Activated CD4-positive, alpha-beta T cell treated with anti-CD3 and anti-CD28 coated beads, Interleukin-2, amount 10 ng/mL, durations not matched to agents 24 days and 14 days (primary cell): ENCODE measurements at regions not wholly inside any gene's neighbourhood (a gene's known extent, or its start where the extent isn't known, plus 50 kb on each side); places are given as distances from the start of the nearest gene placed in this dataset.

Experiments
- DNase-seq: peaks from one replicate; pipeline ENCODE4 v3.0.0; 2022
- H3K27ac Mint-ChIP-seq: one replicate; pipeline ENCODE4 v1.8.0; 2022; ENCODE audit warnings: mild to moderate bottlenecking, mixed read lengths
- H3K27me3 Mint-ChIP-seq: one replicate; pipeline ENCODE4 v1.8.0; 2022; ENCODE audit warnings: mixed read lengths
- H3K36me3 Mint-ChIP-seq: one replicate; pipeline ENCODE4 v1.8.0; 2022; ENCODE audit warnings: low read depth, mild to moderate bottlenecking, mixed read lengths
- H3K4me1 Mint-ChIP-seq: one replicate; pipeline ENCODE4 v1.8.0; 2021; ENCODE audit warnings: mixed read lengths
- H3K4me3 Mint-ChIP-seq: one replicate; pipeline ENCODE4 v1.8.0; 2022; ENCODE audit warnings: mild to moderate bottlenecking, moderate library complexity, mixed read lengths
- H3K9me3 Mint-ChIP-seq: one replicate; pipeline ENCODE4 v1.8.0; 2021; ENCODE audit warnings: mixed read lengths
- intact Hi-C: fragments of 100-400 bp; cut with micrococcal nuclease; formaldehyde crosslinking; loops from one replicate; pipeline ENCODE4 v1.15.1; 2023

DNA sequence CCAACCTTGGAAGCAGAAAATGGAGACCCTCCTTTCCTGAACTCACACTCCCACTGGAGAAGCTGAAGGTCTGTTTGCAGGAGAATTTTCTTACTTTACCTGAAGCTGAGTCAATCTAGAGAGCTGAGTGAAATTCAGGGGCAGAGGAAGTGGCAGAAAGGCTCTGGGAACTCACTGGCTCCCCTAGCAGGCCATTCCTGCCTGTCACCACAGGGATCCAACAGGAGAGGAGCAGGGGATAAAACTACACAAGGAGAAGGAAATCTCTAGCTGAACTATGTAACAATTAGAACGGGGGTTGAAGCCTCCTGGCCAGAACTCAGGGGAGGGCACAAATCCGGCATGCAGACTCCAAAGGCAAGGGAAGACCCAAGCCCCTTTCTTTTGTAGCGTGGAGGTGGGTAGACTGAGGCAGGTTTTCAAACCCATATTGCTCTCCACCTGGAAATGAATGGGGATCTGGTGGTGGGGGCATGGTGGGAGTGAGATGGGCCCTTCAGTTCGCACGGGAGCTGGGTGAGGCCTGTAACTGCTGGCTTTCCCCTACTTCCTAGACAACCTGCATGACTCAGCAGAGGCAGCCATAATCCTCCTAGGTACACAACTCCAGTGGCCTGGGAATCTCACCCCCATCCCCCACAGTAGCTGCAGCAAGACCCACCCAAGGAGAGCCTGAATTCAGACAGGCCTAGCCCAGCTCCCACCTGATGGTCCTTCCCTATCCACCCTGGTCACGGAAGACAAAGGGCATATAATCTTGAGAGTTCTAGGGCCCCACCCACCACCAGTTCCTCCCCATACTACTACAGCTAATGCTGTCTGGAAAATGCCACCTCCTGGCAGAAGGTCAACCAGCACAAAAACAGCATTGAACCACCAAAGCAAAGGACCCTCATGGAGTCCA is 158.1 kb downstream of the LTN1 start:
- peak overlapping the region; percentile 82 for H3K4me3 Mint-ChIP-seq
- peak overlapping the region; percentile 61 for H3K27ac Mint-ChIP-seq
- peaks cover 13% of the 10 kb centered on the region for H3K36me3 Mint-ChIP-seq

DNA sequence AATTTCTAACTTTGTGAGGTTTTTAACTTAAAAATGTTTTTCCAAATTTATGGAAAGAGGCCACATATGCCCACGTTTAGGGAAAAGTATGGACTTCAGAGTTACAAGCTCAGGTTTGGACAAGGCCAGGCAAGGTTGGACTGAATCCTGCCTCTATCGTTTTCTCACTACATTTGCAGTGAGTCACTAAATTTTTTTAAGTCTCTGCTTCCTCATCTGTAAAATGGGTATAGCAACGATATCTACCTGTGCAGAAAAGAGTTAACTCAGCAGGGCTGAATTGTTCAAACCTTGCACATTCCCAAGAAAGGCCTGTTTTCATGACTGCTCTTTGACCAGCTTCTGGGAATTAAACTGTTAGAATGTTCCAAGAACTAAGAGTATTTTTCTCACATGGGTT is 159.1 kb downstream of the LTN1 start:
- peaks cover 62% of the 10 kb centered on the region for H3K4me1 Mint-ChIP-seq
- intact Hi-C loops, result loop anchor here (10.0 kb wide), 1 partner anchor 1881 kb away; the partner anchor contains the start of gene KRTAP21-3
- DNase-seq, result peak; percentile 24
- H3K27ac Mint-ChIP-seq, result peak overlapping the region; percentile 83
- H3K27me3 Mint-ChIP-seq, result no peaks in the 10 kb centered on the region
- peaks cover 4% of the 10 kb centered on the region for H3K9me3 Mint-ChIP-seq
- H3K36me3 Mint-ChIP-seq, result peaks cover 16% of the 10 kb centered on the region
- peak overlapping the region; percentile 82 for H3K4me3 Mint-ChIP-seq

More for the DNA sequence above, 158.1 kb downstream of the LTN1 start:
- H3K4me1 Mint-ChIP-seq, result peaks cover 63% of the 10 kb centered on the region
- intact Hi-C loops, result loop anchor here (10.0 kb wide), 1 partner anchor 1880 kb away; the partner anchor contains the start of gene KRTAP21-3
- DNase-seq, result no peak
- no peaks in the 10 kb centered on the region for H3K27me3 Mint-ChIP-seq
- H3K9me3 Mint-ChIP-seq, result peaks cover 11% of the 10 kb centered on the region

DNA sequence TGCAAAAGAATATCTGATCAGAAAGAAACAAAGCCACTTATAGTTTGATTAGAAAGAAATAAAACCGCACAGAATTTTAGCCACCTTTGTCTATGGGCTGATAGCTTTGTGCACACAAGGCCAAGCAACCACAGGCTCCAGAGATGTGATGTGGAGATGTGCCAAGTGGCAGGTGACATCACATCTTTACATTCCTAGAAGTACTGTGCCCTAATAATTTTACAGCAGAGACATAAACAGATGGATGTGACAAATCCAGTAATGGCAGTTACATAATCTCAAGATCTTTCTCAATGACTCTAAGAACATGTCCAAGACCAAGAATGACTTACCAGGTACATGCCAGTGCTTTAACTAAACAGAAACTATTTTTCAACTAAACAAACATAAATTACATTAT is 159.5 kb downstream of the LTN1 start:
- peaks cover 4% of the 10 kb centered on the region for H3K9me3 Mint-ChIP-seq
- H3K27me3 Mint-ChIP-seq, result no peaks in the 10 kb centered on the region
- peaks cover 64% of the 10 kb centered on the region for H3K4me1 Mint-ChIP-seq
- peak overlapping the region; percentile 75 for H3K4me3 Mint-ChIP-seq
- intact Hi-C loops, result loop anchor here (10.0 kb wide), 1 partner anchor 1882 kb away; the partner anchor contains the start of gene KRTAP21-3
- peak; percentile 53 for DNase-seq
- H3K27ac Mint-ChIP-seq, result peak overlapping the region; percentile 83
- peaks cover 16% of the 10 kb centered on the region for H3K36me3 Mint-ChIP-seq

DNA sequence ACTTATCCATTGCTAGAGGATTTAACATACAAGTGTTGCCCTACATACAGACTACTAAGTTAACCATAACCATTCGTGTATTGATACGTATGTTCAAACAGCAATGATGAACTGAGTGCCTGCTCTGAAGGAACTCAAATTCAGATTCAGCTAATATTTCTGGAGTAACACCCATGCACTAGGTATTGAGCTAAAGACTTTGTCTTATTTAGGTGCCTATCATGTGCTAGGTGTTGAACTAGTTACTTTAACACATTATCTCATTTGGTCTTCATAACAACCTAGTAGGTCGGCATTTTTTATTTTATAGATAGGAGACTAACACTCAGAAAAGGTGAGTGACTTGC is 160.0 kb downstream of the LTN1 start:
- Mint-ChIP-seq H3K27me3 (no peaks in the 10 kb centered on the region), H3K4me3 (peak overlapping the region; percentile 75), H3K27ac (peak overlapping the region; percentile 83), H3K36me3 (peaks cover 16% of the 10 kb centered on the region), H3K9me3 (peaks cover 4% of the 10 kb centered on the region), H3K4me1 (peaks cover 63% of the 10 kb centered on the region)
- peak; percentile 53 for DNase-seq
- intact Hi-C loops, result loop anchor here (1.0 to 10.0 kb wide), 2 partner anchors 57 to 1882 kb away; partner anchors contain the start of gene KRTAP21-3

DNA sequence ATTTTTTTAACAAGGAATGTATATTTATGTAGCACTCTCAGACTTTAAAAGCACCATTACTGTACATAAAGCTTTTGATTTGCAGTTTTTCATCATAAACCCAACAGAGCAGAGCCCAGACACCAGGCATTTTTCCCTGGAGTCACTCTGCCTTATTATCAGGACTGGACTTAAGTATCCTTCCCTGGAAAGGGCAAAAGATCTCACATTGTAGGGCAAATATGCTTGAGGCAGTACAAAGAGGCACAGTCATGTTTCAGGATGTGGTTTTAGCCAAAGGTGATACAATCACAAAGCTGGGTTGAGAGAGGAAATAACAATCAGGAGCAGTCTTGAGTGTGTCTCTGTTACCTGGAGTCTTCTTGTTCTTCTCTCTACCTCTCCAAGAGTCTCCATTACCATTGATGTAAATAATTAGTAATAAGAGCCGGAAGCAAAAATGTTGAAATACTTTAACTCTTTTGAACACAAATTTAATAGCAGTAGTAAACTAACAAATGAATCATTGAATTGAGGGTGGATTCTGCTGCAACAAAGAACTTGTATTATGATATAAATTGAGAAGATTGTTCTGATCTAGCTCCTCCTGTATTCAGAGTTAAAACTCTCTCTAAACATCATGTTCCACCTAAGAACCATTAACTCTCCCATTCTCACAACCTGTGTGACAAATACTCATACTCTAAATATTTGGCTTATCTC is 160.5 kb downstream of the LTN1 start:
- H3K9me3 Mint-ChIP-seq, result peaks cover 4% of the 10 kb centered on the region
- H3K4me1 Mint-ChIP-seq, result peaks cover 58% of the 10 kb centered on the region
- peak overlapping the region; percentile 83 for H3K27ac Mint-ChIP-seq
- H3K27me3 Mint-ChIP-seq, result no peaks in the 10 kb centered on the region
- peaks cover 16% of the 10 kb centered on the region for H3K36me3 Mint-ChIP-seq
- H3K4me3 Mint-ChIP-seq, result peak overlapping the region; percentile 75
- peak; percentile 84 for DNase-seq
- intact Hi-C loops, result loop anchor here (1.0 to 10.0 kb wide), 2 partner anchors 57 to 1883 kb away; partner anchors contain the start of gene KRTAP21-3

DNA sequence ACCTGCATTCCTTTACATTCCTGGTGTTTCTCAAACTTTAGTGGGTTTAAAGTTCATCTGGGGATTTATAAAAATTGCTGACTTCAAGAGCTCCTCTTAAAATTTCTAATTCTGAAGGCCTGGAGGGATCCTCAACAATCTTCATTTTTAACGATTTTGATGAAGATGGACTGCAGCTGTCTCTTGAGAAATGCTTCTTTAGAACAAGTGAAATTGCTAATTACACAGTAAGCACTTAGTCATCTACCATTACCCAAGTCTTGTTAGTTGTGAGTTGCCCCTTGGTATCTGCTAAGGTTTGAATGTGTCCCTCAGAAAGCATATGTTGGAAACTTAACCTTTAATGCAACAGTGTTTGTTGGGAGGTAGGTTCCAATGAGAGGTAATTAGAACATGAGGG is 163.7 kb downstream of the LTN1 start:
- intact Hi-C loops, result no loop called here
- peaks cover 31% of the 10 kb centered on the region for H3K4me1 Mint-ChIP-seq
- H3K36me3 Mint-ChIP-seq, result peaks cover 20% of the 10 kb centered on the region
- H3K27ac Mint-ChIP-seq, result no peak overlapping the region
- no peaks in the 10 kb centered on the region for H3K27me3 Mint-ChIP-seq
- no peak overlapping the region for H3K4me3 Mint-ChIP-seq
- H3K9me3 Mint-ChIP-seq, result peaks cover 20% of the 10 kb centered on the region
- DNase-seq, result no peak

DNA sequence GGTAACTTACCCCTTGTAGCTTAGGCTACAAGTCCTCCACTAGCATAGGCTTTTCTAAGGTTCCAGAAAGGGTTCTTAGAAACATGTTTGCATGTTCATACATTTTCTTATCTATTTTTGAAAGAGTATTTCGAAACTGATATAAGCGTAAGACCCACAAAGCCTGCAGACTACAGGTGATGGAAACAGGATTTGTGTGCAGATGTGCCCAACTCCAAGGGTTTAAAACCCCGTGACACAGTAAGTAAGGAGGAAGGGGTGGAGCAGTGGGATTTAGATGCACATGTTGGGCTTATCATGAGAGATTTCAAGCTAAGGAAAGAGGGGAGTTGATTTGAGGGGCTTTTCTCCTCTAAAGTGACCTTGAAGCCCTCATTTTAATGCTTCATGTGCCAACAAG is 164.7 kb downstream of the LTN1 start:
- Mint-ChIP-seq H3K27ac (no peak overlapping the region), H3K4me1 (peaks cover 24% of the 10 kb centered on the region)
- intact Hi-C loops, result no loop called here

DNA sequence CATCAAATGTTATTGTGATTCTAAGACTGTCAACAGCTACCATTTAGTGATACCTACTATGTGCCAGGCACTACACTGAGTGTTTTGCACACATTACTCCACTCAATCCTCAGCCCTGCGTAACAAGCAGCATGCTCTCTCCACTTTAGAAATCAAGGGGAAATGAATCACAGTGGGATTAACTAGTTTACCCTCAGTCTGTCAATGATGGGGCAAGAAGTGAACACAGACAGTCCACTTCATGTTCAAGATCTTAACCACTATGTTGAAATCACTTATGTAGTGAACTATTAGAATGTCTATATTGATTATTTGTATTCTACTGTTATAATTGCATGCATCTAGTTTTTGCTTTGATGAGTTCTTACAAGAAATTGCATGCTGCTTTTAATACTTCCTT is 165.3 kb downstream of the LTN1 start:
- no peak overlapping the region for H3K4me3 Mint-ChIP-seq
- H3K27ac Mint-ChIP-seq, result no peak overlapping the region
- intact Hi-C loops, result no loop called here
- DNase-seq, result no peak
- no peaks in the 10 kb centered on the region for H3K27me3 Mint-ChIP-seq
- peaks cover 18% of the 10 kb centered on the region for H3K4me1 Mint-ChIP-seq
- peaks cover 20% of the 10 kb centered on the region for H3K9me3 Mint-ChIP-seq
- H3K36me3 Mint-ChIP-seq, result peaks cover 15% of the 10 kb centered on the region

More for the DNA sequence above, 164.7 kb downstream of the LTN1 start:
- no peak for DNase-seq
- peaks cover 15% of the 10 kb centered on the region for H3K36me3 Mint-ChIP-seq
- no peaks in the 10 kb centered on the region for H3K27me3 Mint-ChIP-seq
- peaks cover 20% of the 10 kb centered on the region for H3K9me3 Mint-ChIP-seq
- no peak overlapping the region for H3K4me3 Mint-ChIP-seq

DNA sequence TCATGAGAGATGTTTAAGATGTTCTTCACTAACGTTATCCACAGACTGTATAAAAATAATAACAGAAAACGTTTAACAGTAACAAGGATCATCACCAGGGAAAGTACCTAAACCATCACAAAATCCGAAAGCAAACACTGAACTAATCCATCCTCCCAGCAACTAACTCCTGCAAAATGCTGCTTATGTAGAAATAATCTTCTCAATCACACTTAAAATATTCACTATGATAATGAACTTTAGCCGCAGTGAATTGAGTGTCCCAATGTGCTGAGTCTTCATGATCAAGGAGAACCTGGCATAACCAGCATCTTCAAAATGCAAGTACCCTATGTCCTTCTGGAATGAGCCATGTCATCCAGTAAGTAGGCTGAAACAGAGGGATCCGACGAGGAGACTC is 166.1 kb downstream of the LTN1 start:
- peaks cover 15% of the 10 kb centered on the region for H3K36me3 Mint-ChIP-seq
- no peak for DNase-seq
- H3K9me3 Mint-ChIP-seq, result peaks cover 20% of the 10 kb centered on the region
- intact Hi-C loops, result no loop called here
- no peak overlapping the region for H3K4me3 Mint-ChIP-seq
- no peaks in the 10 kb centered on the region for H3K27me3 Mint-ChIP-seq
- no peak overlapping the region for H3K27ac Mint-ChIP-seq
- peaks cover 13% of the 10 kb centered on the region for H3K4me1 Mint-ChIP-seq

DNA sequence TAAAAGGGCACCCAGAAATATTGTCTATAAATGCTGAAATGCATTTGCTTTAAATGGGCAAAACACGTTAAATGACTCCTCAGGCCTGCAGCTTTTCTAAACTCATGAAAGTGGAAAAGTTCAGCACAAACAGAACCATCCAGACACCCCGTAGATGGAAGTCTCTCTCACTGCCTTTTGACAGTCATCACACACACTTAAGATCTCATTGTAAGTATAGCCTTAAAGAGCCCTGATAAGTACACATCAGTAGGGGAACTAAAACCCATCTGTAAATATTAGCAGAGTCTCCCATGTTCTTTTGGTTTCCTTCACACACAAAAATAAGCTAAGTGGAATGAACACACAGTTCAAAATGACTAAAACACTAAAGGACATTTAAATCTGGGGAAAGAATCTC is 166.7 kb downstream of the LTN1 start:
- DNase-seq, result no peak
- intact Hi-C loops, result no loop called here

DNA sequence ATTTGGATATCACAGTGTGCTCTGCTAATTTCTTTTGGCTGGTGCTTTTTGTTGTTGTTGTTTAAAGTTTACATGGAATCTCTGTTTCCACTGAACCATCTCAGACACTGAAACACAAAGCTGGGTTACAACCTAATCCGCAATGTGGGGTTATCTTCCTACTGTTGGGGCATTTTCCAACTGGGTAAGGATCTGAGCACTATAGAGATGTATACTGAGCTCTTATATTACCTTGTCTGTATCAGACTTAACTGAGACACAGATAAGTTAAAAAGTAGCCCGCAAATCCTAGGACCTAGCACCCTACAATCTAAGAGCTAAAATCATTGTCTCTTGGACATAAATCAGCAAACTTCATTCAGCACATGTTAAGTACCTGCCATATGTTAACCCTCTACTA is 169.2 kb downstream of the LTN1 start:
- no peak overlapping the region for H3K27ac Mint-ChIP-seq
- no peak overlapping the region for H3K4me3 Mint-ChIP-seq
- H3K4me1 Mint-ChIP-seq, result peaks cover 6% of the 10 kb centered on the region
- intact Hi-C loops, result no loop called here
- no peaks in the 10 kb centered on the region for H3K27me3 Mint-ChIP-seq
- peaks cover 30% of the 10 kb centered on the region for H3K36me3 Mint-ChIP-seq
- peaks cover 16% of the 10 kb centered on the region for H3K9me3 Mint-ChIP-seq
- DNase-seq, result peak; percentile 18

More for the DNA sequence above, 166.7 kb downstream of the LTN1 start:
- H3K27ac Mint-ChIP-seq, result no peak overlapping the region
- peaks cover 20% of the 10 kb centered on the region for H3K36me3 Mint-ChIP-seq
- no peaks in the 10 kb centered on the region for H3K27me3 Mint-ChIP-seq
- H3K9me3 Mint-ChIP-seq, result peaks cover 20% of the 10 kb centered on the region
- no peak overlapping the region for H3K4me3 Mint-ChIP-seq
- H3K4me1 Mint-ChIP-seq, result peaks cover 11% of the 10 kb centered on the region

DNA sequence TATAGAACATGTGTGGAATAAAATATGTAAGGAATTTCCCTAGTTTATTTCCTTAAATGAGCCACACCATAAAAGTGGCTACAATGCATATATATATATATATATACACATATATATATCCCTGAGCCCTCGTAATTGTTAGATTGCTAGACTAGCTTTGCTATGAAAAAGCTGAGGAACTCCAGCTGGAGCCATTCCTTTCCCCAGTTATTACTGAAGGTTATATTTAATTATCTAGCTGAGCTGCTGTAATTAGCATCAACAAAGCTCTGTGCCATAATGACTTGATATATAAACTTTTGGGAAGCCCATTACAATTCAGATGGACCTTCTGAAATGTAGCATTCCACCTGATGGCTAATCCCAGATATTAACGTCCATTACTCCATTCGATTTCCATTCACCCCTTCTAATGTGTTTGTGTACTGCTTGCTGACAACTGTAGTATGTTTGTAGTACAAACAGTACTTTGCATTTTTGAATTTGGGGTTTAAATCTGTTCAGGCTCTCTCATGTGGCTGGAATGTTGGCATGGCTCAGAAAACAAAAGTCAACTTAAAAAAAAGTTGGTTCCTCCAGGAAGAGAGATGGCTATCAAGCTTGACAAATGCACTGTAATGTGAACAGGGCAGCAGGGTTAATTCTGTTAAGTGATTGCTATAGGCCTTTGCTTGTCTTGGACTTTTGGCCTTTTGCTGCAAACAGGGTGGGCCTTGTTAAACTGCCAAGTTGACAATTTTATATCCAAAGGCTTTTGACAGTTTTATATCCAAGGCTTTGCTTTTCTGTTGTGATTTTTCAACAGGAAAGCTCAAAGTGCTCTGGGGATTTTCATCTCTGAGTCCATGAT is 170.0 kb downstream of the LTN1 start:
- Mint-ChIP-seq H3K4me1 (peaks cover 4% of the 10 kb centered on the region), H3K27me3 (no peaks in the 10 kb centered on the region), H3K4me3 (no peak overlapping the region), H3K9me3 (peaks cover 16% of the 10 kb centered on the region), H3K27ac (no peak overlapping the region), H3K36me3 (peaks cover 33% of the 10 kb centered on the region)
- intact Hi-C loops, result no loop called here
- no peak for DNase-seq

DNA sequence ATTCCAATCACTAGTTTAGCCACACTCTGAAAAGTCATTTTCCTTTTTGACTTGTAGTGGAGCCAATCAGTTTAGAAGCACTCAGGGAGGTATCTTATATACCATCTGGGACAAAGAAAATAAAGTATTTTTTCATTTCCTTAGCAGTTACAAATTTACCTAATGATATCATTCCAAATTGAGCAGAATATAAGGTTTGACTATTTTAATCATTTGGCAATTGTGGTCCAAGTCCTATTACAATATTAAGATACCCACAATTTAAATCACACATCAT is 170.6 kb downstream of the LTN1 start:
- Mint-ChIP-seq H3K27ac (no peak overlapping the region), H3K4me3 (no peak overlapping the region), H3K27me3 (no peaks in the 10 kb centered on the region), H3K9me3 (peaks cover 16% of the 10 kb centered on the region), H3K4me1 (peaks cover 4% of the 10 kb centered on the region), H3K36me3 (peaks cover 37% of the 10 kb centered on the region)
- intact Hi-C loops, result no loop called here
- DNase-seq, result no peak
